ENCODE measurements at regions not wholly inside any gene's neighbourhood (a gene's known extent, or its start where the extent isn't known, plus 50 kb on each side); places are given as distances from the start of the nearest gene placed in this dataset.

GRCh38 chr22:26798462-26799065, 141.2 kb downstream of the MIAT start:
- no peak for TF ChIP-seq CTCF (IDR thresholded peaks at IDR 0.05)
- H3K4me2 ChIP-seq (ENCODE audit: low read length): no peak overlapping the region
- no peaks in the 10 kb centered on the region for H3K9me3 ChIP-seq (ENCODE audit: control insufficient read depth, low read length)
- H3K4me3 ChIP-seq (ENCODE audit: low read depth, low read length): no peak overlapping the region
- no peak overlapping the region for H2AFZ ChIP-seq
- no peak overlapping the region for H3K27ac ChIP-seq
- H3K36me3 ChIP-seq (ENCODE audit: control insufficient read depth, insufficient read depth, low read length): no peaks in the 10 kb centered on the region
- H3K27me3 ChIP-seq (ENCODE audit: control insufficient read depth, insufficient read depth, low read length): no peaks in the 10 kb centered on the region
- H3K79me2 ChIP-seq: no peaks in the 10 kb centered on the region
- no peaks in the 10 kb centered on the region for H3K4me1 ChIP-seq
- no peak overlapping the region for H3K9ac ChIP-seq

GRCh38 chr22:26800858-26801257, 143.5 kb downstream of the MIAT start:
- no peak overlapping the region for H2AFZ ChIP-seq
- H3K4me1 ChIP-seq: no peaks in the 10 kb centered on the region
- H3K27me3 ChIP-seq (ENCODE audit: control insufficient read depth, insufficient read depth, low read length): no peaks in the 10 kb centered on the region
- no peaks in the 10 kb centered on the region for H3K9me3 ChIP-seq (ENCODE audit: control insufficient read depth, low read length)
- H3K4me3 ChIP-seq (ENCODE audit: low read depth, low read length): no peak overlapping the region
- no peaks in the 10 kb centered on the region for H3K36me3 ChIP-seq (ENCODE audit: control insufficient read depth, insufficient read depth, low read length)
- TF ChIP-seq CTCF (IDR thresholded peaks at IDR 0.05): no peak
- no peaks in the 10 kb centered on the region for H3K79me2 ChIP-seq
- no peak overlapping the region for H3K9ac ChIP-seq
- no peak overlapping the region for H3K4me2 ChIP-seq (ENCODE audit: low read length)
- no peak overlapping the region for H3K27ac ChIP-seq

GRCh38 chr22:26801449-26801848, 144.1 kb downstream of the MIAT start:
- no peak overlapping the region for H2AFZ ChIP-seq
- no peak overlapping the region for H3K4me3 ChIP-seq (ENCODE audit: low read depth, low read length)
- no peak overlapping the region for H3K27ac ChIP-seq
- no peaks in the 10 kb centered on the region for H3K27me3 ChIP-seq (ENCODE audit: control insufficient read depth, insufficient read depth, low read length)
- H3K79me2 ChIP-seq: no peaks in the 10 kb centered on the region
- H3K9me3 ChIP-seq (ENCODE audit: control insufficient read depth, low read length): no peaks in the 10 kb centered on the region
- no peak overlapping the region for H3K9ac ChIP-seq
- no peak for TF ChIP-seq CTCF (IDR thresholded peaks at IDR 0.05)
- H3K4me2 ChIP-seq (ENCODE audit: low read length): no peak overlapping the region
- H3K36me3 ChIP-seq (ENCODE audit: control insufficient read depth, insufficient read depth, low read length): no peaks in the 10 kb centered on the region
- H3K4me1 ChIP-seq: no peaks in the 10 kb centered on the region

- Histone ChIP-seq H3K9me3 (ENCODE audit: control insufficient read depth, low read length) (no peaks in the 10 kb centered on the region), H3K4me2 (ENCODE audit: low read length) (no peak overlapping the region), H3K4me1 (no peaks in the 10 kb centered on the region), H2AFZ (no peak overlapping the region), H3K9ac (no peak overlapping the region), H3K27me3 (ENCODE audit: control insufficient read depth, insufficient read depth, low read length) (no peaks in the 10 kb centered on the region), H3K4me3 (ENCODE audit: low read depth, low read length) (no peak overlapping the region), H3K36me3 (ENCODE audit: control insufficient read depth, insufficient read depth, low read length) (no peaks in the 10 kb centered on the region), H3K27ac (no peak overlapping the region), H3K79me2 (no peaks in the 10 kb centered on the region)
- no peak for TF ChIP-seq CTCF (IDR thresholded peaks at IDR 0.05)
Measured at GRCh38 chr22:26804315-26804714, 146.9 kb downstream of the MIAT start.

GRCh38 chr22:26804911-26805539, 147.6 kb downstream of the MIAT start:
- no peak overlapping the region for H3K4me3 ChIP-seq (ENCODE audit: low read depth, low read length)
- H2AFZ ChIP-seq: no peak overlapping the region
- no peaks in the 10 kb centered on the region for H3K36me3 ChIP-seq (ENCODE audit: control insufficient read depth, insufficient read depth, low read length)
- no peak overlapping the region for H3K9ac ChIP-seq
- H3K4me1 ChIP-seq: no peaks in the 10 kb centered on the region
- H3K4me2 ChIP-seq (ENCODE audit: low read length): no peak overlapping the region
- no peaks in the 10 kb centered on the region for H3K79me2 ChIP-seq
- no peaks in the 10 kb centered on the region for H3K9me3 ChIP-seq (ENCODE audit: control insufficient read depth, low read length)
- no peaks in the 10 kb centered on the region for H3K27me3 ChIP-seq (ENCODE audit: control insufficient read depth, insufficient read depth, low read length)
- H3K27ac ChIP-seq: no peak overlapping the region
- no peak for TF ChIP-seq CTCF (IDR thresholded peaks at IDR 0.05)
